NB4 (cell line): ENCODE measurements at regions not wholly inside any gene's neighbourhood (a gene's known extent, or its start where the extent isn't known, plus 50 kb on each side); places are given as distances from the start of the nearest gene placed in this dataset.

Experiments used
- CTCF ChIP-seq: IDR thresholded peaks from one replicate; pipeline ENCODE4 v1.5.1; 2012; ENCODE audit warnings: low read depth, low read length
- MAX ChIP-seq: IDR thresholded peaks from 2 replicates; pipeline ENCODE4 v1.6.1; 2011; ENCODE audit warnings: low read depth, low read length
- MYC ChIP-seq: IDR thresholded peaks from 2 replicates; pipeline ENCODE4 v1.6.1; 2011; ENCODE audit warnings: low read depth, low read length
- POLR2A ChIP-seq: IDR thresholded peaks from 2 replicates; pipeline ENCODE4 v1.6.1; 2011; ENCODE audit warnings: mild to moderate bottlenecking; ENCODE audit not compliant: insufficient read length; ENCODE audit errors: extremely low read depth

- TF ChIP-seq POLR2A (no peak), CTCF (no peak), MYC (no peak), MAX (no peak)
Observed at GRCh38 chr5:4348919-4349318, 753.3 kb downstream of the IRX1 start.
